HepG2 (cell line): ENCODE measurements at regions not wholly inside any gene's neighbourhood (a gene's known extent, or its start where the extent isn't known, plus 50 kb on each side); places are given as distances from the start of the nearest gene placed in this dataset.

Source experiments
- ATAC-seq: fragments of 200-7000 bp; cut with Tn5 transposase; 3 replicates; pipeline ENCODE4 v1.9.1; 2020; ENCODE audit warnings: mild to moderate bottlenecking, moderate library complexity
- BruUV-seq: library from RNA; stranded (reverse); fragments of 400-500 nt; replicated peaks from 2 replicates; lab custom pipeline; 2021; lab: Mats Ljungman, UMichigan
- CTCF ChIA-PET: fragments of 300-600 bp; formaldehyde crosslinking; extraction: SDS; loops from one replicate; lab custom pipeline; 2021; ENCODE audit warnings: low total read pairs, inconsistent platforms, low intra/inter-chr PET ratio; lab: Yijun Ruan, JAX
- POLR2A ChIA-PET: fragments of 350-600 bp; sonication (Branson Sonifier 250); formaldehyde crosslinking; loops from one replicate; lab custom pipeline; 2020; ENCODE audit warnings: antibody characterized with exemption, inconsistent platforms; lab: Yijun Ruan, JAX
- DNase-seq: peaks from one replicate; pipeline ENCODE4 v3.0.0-alpha.2; 2015; ENCODE audit warnings: low spot score
- FAIRE-seq: peaks from 3 replicates; lab custom pipeline; 2011; peaks lifted over from hg19 to GRCh38; lab: Jason Lieb, UNC
- H2AFZ ChIP-seq: one replicate; pipeline ENCODE4 v1.6.1; 2011; ENCODE audit warnings: low read length, inconsistent platforms
- H3K27ac ChIP-seq: fragments of 300-600 bp; 3 replicates; pipeline ENCODE4 v1.8.0; 2011; ENCODE audit warnings: mixed run types, mild to moderate bottlenecking, mixed read lengths, low read length, inconsistent platforms; ENCODE audit not compliant: insufficient read depth; ENCODE audit errors: extremely low read length
- H3K27me3 ChIP-seq, 2 experiments: fragments of 200-600 bp in 1 of 2; 2 replicates in 1 of 2; 3 replicates in 1 of 2; pipeline versions ENCODE4 v1.6.0 to v1.8.0; 2011; ENCODE audit warnings: low read length in 2 of 2, mild to moderate bottlenecking in 2 of 2, moderate library complexity in 2 of 2, inconsistent platforms in 1 of 2; ENCODE audit not compliant: insufficient read depth in 2 of 2, control insufficient read depth in 1 of 2
- H3K36me3 ChIP-seq, 2 experiments: fragments of 200-600 bp in 1 of 2; replicated peaks in 1 of 2; 2 replicates in 1 of 2; 3 replicates in 1 of 2; pipeline versions ENCODE4 v1.5.1 to v1.8.0; 2011; ENCODE audit warnings: low read length in 2 of 2, inconsistent platforms in 1 of 2; ENCODE audit not compliant: insufficient read depth in 2 of 2, control insufficient read depth in 1 of 2
- H3K4me1 ChIP-seq: 2 replicates; pipeline ENCODE4 v1.5.1; 2012; ENCODE audit warnings: low read length, inconsistent platforms; ENCODE audit not compliant: insufficient read depth
- H3K4me2 ChIP-seq: 2 replicates; pipeline ENCODE4 v1.6.0; 2011; ENCODE audit warnings: low read depth, low read length, inconsistent platforms
- H3K4me3 ChIP-seq, 3 experiments: fragments of 200-600 bp in 1 of 3; sonication (generic), shearing (Covaris generic) in 1 of 3; replicated peaks in 1 of 3; 2 replicates each; pipeline ENCODE4 v1.5.1; 2011 to 2016; ENCODE audit warnings: low read length in 3 of 3, inconsistent platforms in 2 of 3, low read depth in 2 of 3, mild to moderate bottlenecking in 2 of 3, control low read depth in 1 of 3, mixed read lengths in 1 of 3; ENCODE audit not compliant: insufficient read depth in 1 of 3
- H3K79me2 ChIP-seq: one replicate; pipeline ENCODE4 v1.6.1; 2011; ENCODE audit warnings: low read length, inconsistent platforms; ENCODE audit not compliant: insufficient read depth
- H3K9ac ChIP-seq: 2 replicates; pipeline ENCODE4 v1.6.0; 2011; ENCODE audit warnings: mild to moderate bottlenecking, low read depth, low read length, inconsistent platforms; ENCODE audit not compliant: insufficient read depth
- H3K9me3 ChIP-seq: 2 replicates; pipeline ENCODE4 v1.5.1; 2012; ENCODE audit warnings: mild to moderate bottlenecking, low read length
- H4K20me1 ChIP-seq: 2 replicates; pipeline ENCODE4 v1.6.0; 2011; ENCODE audit warnings: inconsistent platforms, mild to moderate bottlenecking, low read length, moderate library complexity; ENCODE audit not compliant: insufficient read depth
- CENPBD1 ChIP-seq: sonication (generic); formaldehyde crosslinking; IDR thresholded peaks from 2 replicates; pipeline ENCODE4 v1.8.0; 2022; ENCODE audit warnings: missing genetic modification reagents, low read depth, mild to moderate bottlenecking, borderline replicate concordance
- FOXM1 ChIP-seq: sonication (generic); formaldehyde crosslinking; IDR thresholded peaks from 2 replicates; pipeline ENCODE4 v1.5.0; 2020; ENCODE audit warnings: missing genetic modification reagents
- HNRNPUL1 ChIP-seq: fragments of 200-400 bp; formaldehyde crosslinking; IDR thresholded peaks from 2 replicates; pipeline ENCODE4 v1.6.1; 2017; ENCODE audit warnings: low read depth, mild to moderate bottlenecking, low read length, moderate library complexity
- KLF11 ChIP-seq: IDR thresholded peaks from 2 replicates; pipeline ENCODE4 v1.6.1; 2016; ENCODE audit warnings: missing compliant biosample characterization
- KLF15 ChIP-seq: sonication (generic); formaldehyde crosslinking; IDR thresholded peaks from 2 replicates; pipeline ENCODE4 v1.8.1; 2023; ENCODE audit warnings: borderline replicate concordance, mild to moderate bottlenecking, inconsistent platforms, missing genetic modification reagents, mixed read lengths
- NONO ChIP-seq, 2 experiments: fragments of 450-650 bp in 1 of 2; sonication (generic) in 1 of 2; formaldehyde crosslinking in 1 of 2; IDR thresholded peaks in 1 of 2; conservative IDR thresholded peaks in 1 of 2; 2 replicates each; pipeline versions ENCODE4 v1.6.1 to v1.8.0; 2017 to 2022; ENCODE audit warnings: mild to moderate bottlenecking in 1 of 2, missing genetic modification reagents in 1 of 2, moderate library complexity in 1 of 2
- PRPF4 ChIP-seq: fragments of 200-400 bp; formaldehyde crosslinking; IDR thresholded peaks from 2 replicates; pipeline ENCODE4 v1.6.1; 2016; ENCODE audit warnings: low read length, low read depth; ENCODE audit not compliant: poor library complexity, severe bottlenecking
- SP1 ChIP-seq, 2 experiments: fragments of 450-650 bp in 1 of 2; sonication (generic) in 1 of 2; formaldehyde crosslinking in 1 of 2; IDR thresholded peaks; 2 replicates each; pipeline versions ENCODE4 v1.4.0 to v1.6.1; 2016 to 2020; ENCODE audit warnings: missing genetic modification reagents in 1 of 2
- STAG1 ChIP-seq: sonication (generic); formaldehyde crosslinking; IDR thresholded peaks from 2 replicates; pipeline ENCODE4 v1.4.0; 2020; ENCODE audit warnings: missing genetic modification reagents
- TCF7 ChIP-seq: sonication (generic); IDR thresholded peaks from 2 replicates; pipeline ENCODE4 v1.6.1; 2016; ENCODE audit warnings: antibody characterized with exemption, low read depth
- TFDP2 ChIP-seq: sonication (generic); formaldehyde crosslinking; IDR thresholded peaks from 2 replicates; pipeline ENCODE4 v1.4.0; 2020; ENCODE audit warnings: missing genetic modification reagents
- ZBTB46 ChIP-seq: sonication (generic); formaldehyde crosslinking; IDR thresholded peaks from 2 replicates; pipeline ENCODE4 v1.4.0; 2020; ENCODE audit warnings: mild to moderate bottlenecking, missing genetic modification reagents, borderline replicate concordance
- ZNF24 ChIP-seq: fragments of 450-650 bp; IDR thresholded peaks from 2 replicates; pipeline ENCODE4 v1.6.1; 2017; ENCODE audit warnings: antibody characterized with exemption, mild to moderate bottlenecking
- ZNF253 ChIP-seq: sonication (generic); formaldehyde crosslinking; IDR thresholded peaks from 2 replicates; pipeline ENCODE4 v1.8.0; 2022; ENCODE audit warnings: mild to moderate bottlenecking, missing genetic modification reagents, borderline replicate concordance
- ZNF317 ChIP-seq: sonication (generic); formaldehyde crosslinking; IDR thresholded peaks from 2 replicates; pipeline ENCODE4 v1.5.0; 2020; ENCODE audit warnings: mild to moderate bottlenecking, missing genetic modification reagents
- ZNF564 ChIP-seq: sonication (generic); formaldehyde crosslinking; IDR thresholded peaks from 2 replicates; pipeline ENCODE4 v1.8.1; 2023; ENCODE audit warnings: mild to moderate bottlenecking, missing genetic modification reagents
- ZNF891 ChIP-seq: sonication (generic); formaldehyde crosslinking; IDR thresholded peaks from 2 replicates; pipeline ENCODE4 v1.5.0; 2020; ENCODE audit warnings: mild to moderate bottlenecking, missing genetic modification reagents
- WGBS: methylation state at CpG from one replicate; pipeline ENCODE4 v1.1.6; 2017; ENCODE audit warnings: low lambda C conversion rate; 5-methylcytosine and 5-hydroxymethylcytosine counted together
- in situ Hi-C: cut with HindIII; loops from 2 replicates; pipeline ENCODE4 v1.10.0; 2017; ENCODE audit warnings: low pct_unique_long_range_greater_than_20kb; ENCODE audit not compliant: extremely low pct_ligation_motif_present
- intact Hi-C: fragments of 100-400 bp; cut with micrococcal nuclease; formaldehyde crosslinking; loops from one replicate; pipeline ENCODE4 v1.10.0; 2022; ENCODE audit not compliant: unreplicated experiment

GRCh38 chr1:212196355-212196754, 88.9 kb upstream of the PPP2R5A start:
- Histone ChIP-seq H3K27me3 (no peaks in the 10 kb centered on the region), H3K4me2 (no peak overlapping the region), H3K79me2 (no peaks in the 10 kb centered on the region), H3K27ac (no peak overlapping the region), H3K4me3 (no peak overlapping the region), H3K4me1 (peaks cover 9% of the 10 kb centered on the region), H3K36me3 (no peaks in the 10 kb centered on the region), H2AFZ (no peak overlapping the region), H3K9ac (no peak overlapping the region), H4K20me1 (no peaks in the 10 kb centered on the region), H3K9me3 (no peaks in the 10 kb centered on the region)
- intact Hi-C loops: no loop called here
- in situ Hi-C loops: no loop called here
- CTCF ChIA-PET: no interaction called here
- POLR2A ChIA-PET: no interaction called here
- no peak for ATAC-seq
- WGBS: 68% methylated on average over 3 of the region's 3 CpGs
- BruUV-seq: no TSS peak
- no peak for DNase-seq
- no peak for FAIRE-seq
- TF ChIP-seq ZNF317 (CRISPR knock-in tag): no peak

GRCh38 chr1:212201461-212201860, 83.7 kb upstream of the PPP2R5A start:
- H3K9ac ChIP-seq: no peak overlapping the region
- H4K20me1 ChIP-seq: no peaks in the 10 kb centered on the region
- H3K27ac ChIP-seq: no peak overlapping the region
- H3K4me3 ChIP-seq: no peak overlapping the region
- DNase-seq (no peak), ATAC-seq (no peak), FAIRE-seq (no peak)
- intact Hi-C loops: no loop called here
- no peak overlapping the region for H2AFZ ChIP-seq
- H3K79me2 ChIP-seq: no peaks in the 10 kb centered on the region
- H3K36me3 ChIP-seq: no peaks in the 10 kb centered on the region
- H3K27me3 ChIP-seq: no peaks in the 10 kb centered on the region
- BruUV-seq: no TSS peak
- H3K4me1 ChIP-seq: peaks cover 14% of the 10 kb centered on the region
- no peak overlapping the region for H3K4me2 ChIP-seq
- ChIA-PET CTCF (no interaction called here), POLR2A (no interaction called here)
- WGBS: 61% methylated on average over 3 of the region's 3 CpGs
- in situ Hi-C loops: no loop called here
- H3K9me3 ChIP-seq: no peaks in the 10 kb centered on the region
- TF ChIP-seq ZNF253: no peak
- TF ChIP-seq STAG1 (CRISPR knock-in tag): no peak
- no peak for TF ChIP-seq KLF11 (CRISPR knock-in tag)
- no peak for TF ChIP-seq TCF7
- no peak for TF ChIP-seq ZNF564
- no peak for TF ChIP-seq HNRNPUL1
- TF ChIP-seq TFDP2 (CRISPR knock-in tag): no peak
- TF ChIP-seq PRPF4: no peak
- no peak for TF ChIP-seq SP1 (IDR thresholded peaks at IDR 0.05)
- TF ChIP-seq SP1 (CRISPR knock-in tag; IDR thresholded peaks at IDR 0.05): no peak
- no peak for TF ChIP-seq KLF15
- TF ChIP-seq ZBTB46: no peak
- no peak for TF ChIP-seq FOXM1 (CRISPR knock-in tag)
- no peak for TF ChIP-seq ZNF891
- no peak for TF ChIP-seq ZNF24
- TF ChIP-seq CENPBD1 (CRISPR knock-in tag): no peak
- no peak for TF ChIP-seq NONO (IDR thresholded peaks at IDR 0.05)
- TF ChIP-seq NONO (CRISPR knock-in tag; conservative IDR thresholded peaks at IDR 0.05): no peak
